HepG2 (cell line): ENCODE measurements at regions not wholly inside any gene's neighbourhood (a gene's known extent, or its start where the extent isn't known, plus 50 kb on each side); places are given as distances from the start of the nearest gene placed in this dataset.
A peak's percentile ranks its signal among the peaks of the same experiment; 100 is the strongest.

Experiments
- BORCS8-MEF2B ChIP-seq: sonication (generic); formaldehyde crosslinking; IDR thresholded peaks from 2 replicates; pipeline ENCODE4 v1.8.0; 2022; ENCODE audit warnings: mild to moderate bottlenecking, missing genetic modification reagents
- CBX5 ChIP-seq: sonication (generic); formaldehyde crosslinking; IDR thresholded peaks from 2 replicates; pipeline ENCODE4 v1.4.0; 2020; ENCODE audit warnings: missing genetic modification reagents, borderline replicate concordance
- CEBPB ChIP-seq: IDR thresholded peaks from 2 replicates; pipeline ENCODE4 v1.6.1; 2011; ENCODE audit warnings: low read depth, low read length, improper control_type of control experiment, borderline replicate concordance
- CHD4 ChIP-seq: fragments of 200-600 bp; sonication (generic); IDR thresholded peaks from 2 replicates; pipeline ENCODE4 v1.7.0; 2017; ENCODE audit warnings: mild to moderate bottlenecking, low read length, borderline replicate concordance
- GRHL1 ChIP-seq: sonication (generic); formaldehyde crosslinking; conservative IDR thresholded peaks from 2 replicates; pipeline ENCODE4 v1.8.0; 2022; ENCODE audit warnings: missing genetic modification reagents
- KIAA2018 ChIP-seq: sonication (generic); formaldehyde crosslinking; IDR thresholded peaks from 2 replicates; pipeline ENCODE4 v1.5.0; 2020; ENCODE audit warnings: mild to moderate bottlenecking, missing genetic modification reagents, borderline replicate concordance
- MIER2 ChIP-seq: IDR thresholded peaks from 2 replicates; pipeline ENCODE4 v1.6.1; 2016; ENCODE audit warnings: missing biosample characterization, missing genetic modification reagents
- MYPOP ChIP-seq: sonication (generic); formaldehyde crosslinking; IDR thresholded peaks from 2 replicates; pipeline ENCODE4 v1.8.1; 2023; ENCODE audit warnings: mild to moderate bottlenecking, moderate library complexity, missing genetic modification reagents
- NR0B2 ChIP-seq: sonication (generic); formaldehyde crosslinking; IDR thresholded peaks from 2 replicates; pipeline ENCODE4 v1.4.0; 2020; ENCODE audit warnings: mild to moderate bottlenecking, missing genetic modification reagents
- RARG ChIP-seq: sonication (generic); formaldehyde crosslinking; IDR thresholded peaks from 2 replicates; pipeline ENCODE4 v1.4.0; 2020; ENCODE audit warnings: low read depth, mild to moderate bottlenecking, missing genetic modification reagents
- RBM22 ChIP-seq: fragments of 200-400 bp; formaldehyde crosslinking; optimal IDR thresholded peaks from 2 replicates; pipeline ENCODE3; 2017; ENCODE audit warnings: mild to moderate bottlenecking, low read length, moderate library complexity
- SETDB1 ChIP-seq: sonication (generic); formaldehyde crosslinking; IDR thresholded peaks from 2 replicates; pipeline ENCODE4 v1.5.1; 2020; ENCODE audit warnings: missing genetic modification reagents, mild to moderate bottlenecking, borderline replicate concordance
- ZBTB44 ChIP-seq: sonication (generic); formaldehyde crosslinking; IDR thresholded peaks from 2 replicates; pipeline ENCODE4 v1.4.0; 2020; ENCODE audit warnings: missing genetic modification reagents
- ZNF333 ChIP-seq: sonication (generic); formaldehyde crosslinking; IDR thresholded peaks from 2 replicates; pipeline ENCODE4 v1.4.0; 2020; ENCODE audit warnings: mild to moderate bottlenecking, missing genetic modification reagents, borderline replicate concordance
- ZNF343 ChIP-seq: sonication (generic); formaldehyde crosslinking; IDR thresholded peaks from 2 replicates; pipeline ENCODE4 v1.4.0; 2020; ENCODE audit warnings: mild to moderate bottlenecking, missing genetic modification reagents
- ZNF619 ChIP-seq: sonication (generic); formaldehyde crosslinking; IDR thresholded peaks from 2 replicates; pipeline ENCODE4 v1.4.0; 2020; ENCODE audit warnings: mild to moderate bottlenecking, missing genetic modification reagents

GRCh38 chr20:50298554-50299324, 108.1 kb downstream of the CEBPB start (continued):
- TF ChIP-seq KIAA2018 (CRISPR knock-in tag) (no peak), GRHL1 (CRISPR knock-in tag) (no peak), CEBPB (peak; percentile 85), ZBTB44 (CRISPR knock-in tag) (no peak), MIER2 (CRISPR knock-in tag) (no peak), CHD4 (no peak), RARG (no peak), RBM22 (no peak), CBX5 (CRISPR knock-in tag) (no peak), NR0B2 (CRISPR knock-in tag) (no peak), ZNF343 (CRISPR knock-in tag) (no peak), ZNF619 (CRISPR knock-in tag) (no peak), BORCS8-MEF2B (CRISPR knock-in tag) (no peak), SETDB1 (CRISPR knock-in tag) (no peak), ZNF333 (CRISPR knock-in tag) (no peak), MYPOP (CRISPR knock-in tag) (0 out of 2 replicates have a peak, but pooled peaks have one; percentile 37)
